HEK293 (cell line): ENCODE measurements at regions not wholly inside any gene's neighbourhood (a gene's known extent, or its start where the extent isn't known, plus 50 kb on each side); places are given as distances from the start of the nearest gene placed in this dataset.

Source experiments
- CTCF ChIA-PET: fragments of 350-600 bp; formaldehyde crosslinking; extraction: SDS; loops from one replicate; lab custom pipeline; 2021; ENCODE audit warnings: antibody characterized with exemption; lab: Yijun Ruan, JAX
- POLR2A ChIA-PET: fragments of 300-600 bp; formaldehyde crosslinking; extraction: SDS; loops from one replicate; lab custom pipeline; 2020; ENCODE audit warnings: antibody characterized with exemption, inconsistent platforms; lab: Yijun Ruan, JAX
- H3K27ac ChIP-seq: fragments of 200-500 bp; sonication (Bioruptor generic); 2 replicates; pipeline ENCODE4 v1.5.1; 2014; ENCODE audit warnings: low read depth, low read length, control low read depth, inconsistent platforms; ENCODE audit errors: extremely low read depth
- H3K36me3 ChIP-seq, 2 experiments: fragments of 200-500 bp in 1 of 2; sonication (Bioruptor generic) in 1 of 2; 1 replicate in 1 of 2; 2 replicates in 1 of 2; pipeline ENCODE4 v1.5.1; 2014 to 2017; ENCODE audit warnings: inconsistent platforms in 2 of 2, low read length in 2 of 2; ENCODE audit not compliant: control insufficient read depth in 2 of 2, insufficient read depth in 1 of 2
- H3K4me1 ChIP-seq: fragments of 200-500 bp; sonication (Bioruptor generic); 2 replicates; pipeline ENCODE4 v1.5.1; 2014; ENCODE audit warnings: mild to moderate bottlenecking, low read length, inconsistent platforms; ENCODE audit not compliant: control insufficient read depth, insufficient read depth
- H3K4me3 ChIP-seq: 2 replicates; pipeline ENCODE4 v1.5.1; 2011; ENCODE audit warnings: low read depth, mild to moderate bottlenecking, control low read depth, low read length, moderate library complexity
- H3K9me3 ChIP-seq: fragments of 200-500 bp; sonication (Bioruptor generic); 2 replicates; pipeline ENCODE4 v1.5.1; 2014; ENCODE audit warnings: low read depth, low read length, inconsistent platforms; ENCODE audit not compliant: control insufficient read depth, insufficient read depth
- GLI4 ChIP-seq: fragments of 450-650 bp; formaldehyde crosslinking; IDR thresholded peaks from 2 replicates; pipeline ENCODE4 v1.5.1; 2016; ENCODE audit warnings: missing biosample characterization, missing genetic modification characterization
- KLF8 ChIP-seq: fragments of 450-650 bp; formaldehyde crosslinking; IDR thresholded peaks from 2 replicates; pipeline ENCODE4 v1.5.1; 2016; ENCODE audit warnings: missing biosample characterization, missing genetic modification characterization
- ZBTB10 ChIP-seq: fragments of 450-650 bp; formaldehyde crosslinking; IDR thresholded peaks from 2 replicates; pipeline ENCODE4 v1.5.1; 2016; ENCODE audit warnings: missing biosample characterization, missing genetic modification characterization
- ZNF133 ChIP-seq: fragments of 450-650 bp; formaldehyde crosslinking; IDR thresholded peaks from 2 replicates; pipeline ENCODE4 v1.5.1; 2016; ENCODE audit warnings: missing biosample characterization, missing genetic modification characterization
- ZNF148 ChIP-seq: fragments of 450-650 bp; formaldehyde crosslinking; IDR thresholded peaks from 2 replicates; pipeline ENCODE4 v1.5.0; 2017; ENCODE audit warnings: missing biosample characterization, missing genetic modification characterization, borderline replicate concordance
- ZNF157 ChIP-seq: fragments of 450-650 bp; formaldehyde crosslinking; IDR thresholded peaks from 2 replicates; pipeline ENCODE4 v1.5.1; 2016; ENCODE audit warnings: missing biosample characterization, missing genetic modification characterization
- ZNF174 ChIP-seq: fragments of 450-650 bp; formaldehyde crosslinking; IDR thresholded peaks from 2 replicates; pipeline ENCODE4 v1.5.0; 2017; ENCODE audit warnings: missing biosample characterization, mild to moderate bottlenecking, missing genetic modification characterization
- ZNF391 ChIP-seq: fragments of 450-650 bp; formaldehyde crosslinking; IDR thresholded peaks from 2 replicates; pipeline ENCODE4 v1.5.1; 2016; ENCODE audit warnings: low read depth, missing biosample characterization, missing genetic modification characterization, borderline replicate concordance
- ZNF626 ChIP-seq: fragments of 450-650 bp; sonication (Bioruptor Pico); formaldehyde crosslinking; IDR thresholded peaks from 2 replicates; pipeline ENCODE4 v1.5.1; 2018; ENCODE audit warnings: missing biosample characterization, missing genetic modification characterization, inconsistent platforms
- ZNF76 ChIP-seq: fragments of 450-650 bp; formaldehyde crosslinking; IDR thresholded peaks from 2 replicates; pipeline ENCODE4; 2016; ENCODE audit warnings: low read depth, missing biosample characterization, missing genetic modification characterization, borderline replicate concordance
- TF ChIP-seq, protein P1 (sequence below): fragments of 450-650 bp; formaldehyde crosslinking; IDR thresholded peaks from 2 replicates; pipeline ENCODE4 v1.5.1; 2016; ENCODE audit warnings: missing biosample characterization, missing genetic modification characterization

GRCh38 chr5:39816866-39817265 is 392.1 kb upstream of the DAB2 start:
- ChIA-PET POLR2A (no interaction called here), CTCF (no interaction called here)
- Histone ChIP-seq H3K27ac (no peak overlapping the region), H3K9me3 (no peaks in the 10 kb centered on the region), H3K4me1 (no peaks in the 10 kb centered on the region), H3K4me3 (no peak overlapping the region), H3K36me3 (no peaks in the 10 kb centered on the region)
- no peak for TF ChIP-seq ZNF148
- no peak for TF ChIP-seq ZBTB10
- TF ChIP-seq, protein P1, sequence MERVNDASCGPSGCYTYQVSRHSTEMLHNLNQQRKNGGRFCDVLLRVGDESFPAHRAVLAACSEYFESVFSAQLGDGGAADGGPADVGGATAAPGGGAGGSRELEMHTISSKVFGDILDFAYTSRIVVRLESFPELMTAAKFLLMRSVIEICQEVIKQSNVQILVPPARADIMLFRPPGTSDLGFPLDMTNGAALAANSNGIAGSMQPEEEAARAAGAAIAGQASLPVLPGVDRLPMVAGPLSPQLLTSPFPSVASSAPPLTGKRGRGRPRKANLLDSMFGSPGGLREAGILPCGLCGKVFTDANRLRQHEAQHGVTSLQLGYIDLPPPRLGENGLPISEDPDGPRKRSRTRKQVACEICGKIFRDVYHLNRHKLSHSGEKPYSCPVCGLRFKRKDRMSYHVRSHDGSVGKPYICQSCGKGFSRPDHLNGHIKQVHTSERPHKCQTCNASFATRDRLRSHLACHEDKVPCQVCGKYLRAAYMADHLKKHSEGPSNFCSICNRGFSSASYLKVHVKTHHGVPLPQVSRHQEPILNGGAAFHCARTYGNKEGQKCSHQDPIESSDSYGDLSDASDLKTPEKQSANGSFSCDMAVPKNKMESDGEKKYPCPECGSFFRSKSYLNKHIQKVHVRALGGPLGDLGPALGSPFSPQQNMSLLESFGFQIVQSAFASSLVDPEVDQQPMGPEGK (tag by site-specific recombination) = no peak
- TF ChIP-seq KLF8 (tag by site-specific recombination) = no peak
- TF ChIP-seq ZNF391 (tag by site-specific recombination) = no peak
- no peak for TF ChIP-seq ZNF157 (tag by site-specific recombination)
- TF ChIP-seq ZNF76 = no peak

- H3K4me1 ChIP-seq = no peaks in the 10 kb centered on the region
- no peaks in the 10 kb centered on the region for H3K36me3 ChIP-seq
- no peaks in the 10 kb centered on the region for H3K9me3 ChIP-seq
- no peak overlapping the region for H3K27ac ChIP-seq
- POLR2A ChIA-PET = no interaction called here
- CTCF ChIA-PET = interaction anchor here (0.6 kb wide), 1 partner anchor 19 kb away, joined by 4 read pairs; no protein-coding TSS in a partner anchor
- H3K4me3 ChIP-seq = no peak overlapping the region
- no peak for TF ChIP-seq ZNF626 (tag by site-specific recombination)
- TF ChIP-seq GLI4 (tag by site-specific recombination) = no peak
- no peak for TF ChIP-seq ZNF148
- TF ChIP-seq ZNF133 (tag by site-specific recombination) = no peak
Measured at GRCh38 chr5:39816156-39816845, 391.5 kb upstream of the DAB2 start.

- Histone ChIP-seq H3K4me1 (no peaks in the 10 kb centered on the region), H3K9me3 (no peaks in the 10 kb centered on the region), H3K4me3 (no peak overlapping the region), H3K36me3 (no peaks in the 10 kb centered on the region), H3K27ac (no peak overlapping the region)
- no peak for TF ChIP-seq ZNF174 (tag by site-specific recombination)
- POLR2A ChIA-PET = no interaction called here
- CTCF ChIA-PET = interaction anchor here (0.6 kb wide), 1 partner anchor 19 kb away, joined by 4 read pairs; no protein-coding TSS in a partner anchor
Measured at GRCh38 chr5:39815711-39816110, 390.9 kb upstream of the DAB2 start.
